ENCODE measurements at regions not wholly inside any gene's neighbourhood (a gene's known extent, or its start where the extent isn't known, plus 50 kb on each side); places are given as distances from the start of the nearest gene placed in this dataset.

DNA sequence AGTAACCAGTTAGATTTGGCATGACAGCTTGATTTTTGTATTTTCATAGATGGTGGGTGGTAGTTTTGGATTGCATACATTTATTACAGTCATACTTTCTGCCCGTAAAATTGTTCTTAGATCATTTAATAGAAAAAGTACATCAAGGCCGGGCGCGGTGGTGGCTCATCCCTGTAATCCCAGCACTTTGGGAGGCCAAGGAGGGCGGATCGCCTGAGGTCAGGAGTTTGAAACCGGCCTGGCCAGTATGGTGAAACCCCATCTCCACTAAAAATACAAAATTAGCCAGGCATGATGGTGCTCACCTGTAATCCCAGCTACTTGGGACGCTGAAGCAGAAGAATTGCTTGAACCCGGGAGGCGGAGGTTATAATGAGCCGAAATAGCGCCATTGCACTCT is 55.0 kb upstream of the UBE2L5 start (continued):
- no peak for TF ChIP-seq ZNF274 (IDR thresholded peaks at IDR 0.05; ENCODE audit: low read depth, low read length)
- no peak for TF ChIP-seq POLR2AphosphoS5 (IDR thresholded peaks at IDR 0.05; ENCODE audit: low read depth, low read length)
- no peak for TF ChIP-seq ZBTB33 (IDR thresholded peaks at IDR 0.05; ENCODE audit: extremely low read depth, insufficient replicate concordance, low read length)

DNA sequence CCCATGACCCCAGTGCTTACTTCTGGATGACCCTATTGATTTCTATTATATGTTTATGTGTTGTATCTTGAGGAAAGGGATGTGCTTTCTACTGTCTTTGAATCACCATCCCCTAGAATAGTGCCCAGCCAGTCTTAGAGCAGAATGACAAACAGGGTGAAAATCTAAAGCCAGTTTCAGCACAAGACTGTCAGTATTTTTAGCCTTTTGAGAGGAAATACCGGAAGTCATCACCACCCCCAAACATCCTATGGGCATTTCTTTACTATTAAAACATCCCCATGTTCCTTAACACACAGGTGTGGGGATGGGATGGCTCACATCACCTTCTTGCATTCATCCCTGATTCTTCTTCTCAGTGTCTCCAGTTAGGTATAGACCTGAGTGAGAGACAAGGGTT is 52.1 kb upstream of the UBE2L5 start:
- no peak for ATAC-seq
- intact Hi-C loops (cut with micrococcal nuclease): no loop called here
- H3K27ac ChIP-seq (ENCODE audit: low read depth, low read length): no peak overlapping the region
- H3K36me3 ChIP-seq (ENCODE audit: control insufficient read depth in 1 of 2, insufficient read depth in 2 of 2, low read length in 2 of 2): no peaks in the 10 kb centered on the region
- ChIA-PET RAD21 (ENCODE audit: low non-redundant PET in 1 of 2, low total read pairs in 2 of 2, uncharacterized antibody in 2 of 2, unreplicated experiment in 2 of 2) (no interaction called here), CTCF (no interaction called here), POLR2A (no interaction called here)
- H3K4me2 ChIP-seq (ENCODE audit: low read length): no peak overlapping the region
- no peaks in the 10 kb centered on the region for H3K9me2 ChIP-seq (ENCODE audit: insufficient read depth)
- no peaks in the 10 kb centered on the region for H3K9me3 ChIP-seq (ENCODE audit: control insufficient read depth in 1 of 2, insufficient read depth in 1 of 2, low read depth in 1 of 2, low read length in 2 of 2)
- BruUV-seq (replicated peaks): no TSS peak
- no peaks in the 10 kb centered on the region for H3K27me3 ChIP-seq (ENCODE audit: insufficient read depth, low read length)
- H3K4me3 ChIP-seq (replicated peaks in 1 of 2; ENCODE audit: low read depth in 1 of 2, low read length in 2 of 2): no peak overlapping the region
- H4K20me1 ChIP-seq (ENCODE audit: insufficient read depth): no peaks in the 10 kb centered on the region
- peaks cover 10 to 13% of the 10 kb centered on the region in 2 experiments; a peak in 3 of 4 replicates for H3K4me1 ChIP-seq (ENCODE audit: control insufficient read depth in 1 of 2, insufficient read depth in 2 of 2, low read length in 2 of 2)
- no peak for TF ChIP-seq YY1 (IDR thresholded peaks at IDR 0.05; ENCODE audit: extremely low read depth, insufficient replicate concordance, low read depth, low read length)
- TF ChIP-seq ZFX (IDR thresholded peaks at IDR 0.05): no peak
- TF ChIP-seq SRF (IDR thresholded peaks at IDR 0.05; ENCODE audit: low read depth): no peak
- TF ChIP-seq, protein P1, sequence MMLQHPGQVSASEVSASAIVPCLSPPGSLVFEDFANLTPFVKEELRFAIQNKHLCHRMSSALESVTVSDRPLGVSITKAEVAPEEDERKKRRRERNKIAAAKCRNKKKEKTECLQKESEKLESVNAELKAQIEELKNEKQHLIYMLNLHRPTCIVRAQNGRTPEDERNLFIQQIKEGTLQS (IDR thresholded peaks at IDR 0.05): no peak
- no peak for TF ChIP-seq CBX3 (IDR thresholded peaks at IDR 0.05; ENCODE audit: low read depth)
- TF ChIP-seq, protein P2, sequence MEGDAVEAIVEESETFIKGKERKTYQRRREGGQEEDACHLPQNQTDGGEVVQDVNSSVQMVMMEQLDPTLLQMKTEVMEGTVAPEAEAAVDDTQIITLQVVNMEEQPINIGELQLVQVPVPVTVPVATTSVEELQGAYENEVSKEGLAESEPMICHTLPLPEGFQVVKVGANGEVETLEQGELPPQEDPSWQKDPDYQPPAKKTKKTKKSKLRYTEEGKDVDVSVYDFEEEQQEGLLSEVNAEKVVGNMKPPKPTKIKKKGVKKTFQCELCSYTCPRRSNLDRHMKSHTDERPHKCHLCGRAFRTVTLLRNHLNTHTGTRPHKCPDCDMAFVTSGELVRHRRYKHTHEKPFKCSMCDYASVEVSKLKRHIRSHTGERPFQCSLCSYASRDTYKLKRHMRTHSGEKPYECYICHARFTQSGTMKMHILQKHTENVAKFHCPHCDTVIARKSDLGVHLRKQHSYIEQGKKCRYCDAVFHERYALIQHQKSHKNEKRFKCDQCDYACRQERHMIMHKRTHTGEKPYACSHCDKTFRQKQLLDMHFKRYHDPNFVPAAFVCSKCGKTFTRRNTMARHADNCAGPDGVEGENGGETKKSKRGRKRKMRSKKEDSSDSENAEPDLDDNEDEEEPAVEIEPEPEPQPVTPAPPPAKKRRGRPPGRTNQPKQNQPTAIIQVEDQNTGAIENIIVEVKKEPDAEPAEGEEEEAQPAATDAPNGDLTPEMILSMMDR (IDR thresholded peaks at IDR 0.05 in 2 of 3, conservative IDR thresholded peaks at IDR 0.05 in 1 of 3; ENCODE audit: borderline replicate concordance in 1 of 3, insufficient read depth in 1 of 3, low read depth in 2 of 3, low read length in 2 of 3): no peak
- TF ChIP-seq ELF1 (IDR thresholded peaks at IDR 0.05; ENCODE audit: borderline replicate concordance, low read depth): no peak
- TF ChIP-seq, protein P3, sequence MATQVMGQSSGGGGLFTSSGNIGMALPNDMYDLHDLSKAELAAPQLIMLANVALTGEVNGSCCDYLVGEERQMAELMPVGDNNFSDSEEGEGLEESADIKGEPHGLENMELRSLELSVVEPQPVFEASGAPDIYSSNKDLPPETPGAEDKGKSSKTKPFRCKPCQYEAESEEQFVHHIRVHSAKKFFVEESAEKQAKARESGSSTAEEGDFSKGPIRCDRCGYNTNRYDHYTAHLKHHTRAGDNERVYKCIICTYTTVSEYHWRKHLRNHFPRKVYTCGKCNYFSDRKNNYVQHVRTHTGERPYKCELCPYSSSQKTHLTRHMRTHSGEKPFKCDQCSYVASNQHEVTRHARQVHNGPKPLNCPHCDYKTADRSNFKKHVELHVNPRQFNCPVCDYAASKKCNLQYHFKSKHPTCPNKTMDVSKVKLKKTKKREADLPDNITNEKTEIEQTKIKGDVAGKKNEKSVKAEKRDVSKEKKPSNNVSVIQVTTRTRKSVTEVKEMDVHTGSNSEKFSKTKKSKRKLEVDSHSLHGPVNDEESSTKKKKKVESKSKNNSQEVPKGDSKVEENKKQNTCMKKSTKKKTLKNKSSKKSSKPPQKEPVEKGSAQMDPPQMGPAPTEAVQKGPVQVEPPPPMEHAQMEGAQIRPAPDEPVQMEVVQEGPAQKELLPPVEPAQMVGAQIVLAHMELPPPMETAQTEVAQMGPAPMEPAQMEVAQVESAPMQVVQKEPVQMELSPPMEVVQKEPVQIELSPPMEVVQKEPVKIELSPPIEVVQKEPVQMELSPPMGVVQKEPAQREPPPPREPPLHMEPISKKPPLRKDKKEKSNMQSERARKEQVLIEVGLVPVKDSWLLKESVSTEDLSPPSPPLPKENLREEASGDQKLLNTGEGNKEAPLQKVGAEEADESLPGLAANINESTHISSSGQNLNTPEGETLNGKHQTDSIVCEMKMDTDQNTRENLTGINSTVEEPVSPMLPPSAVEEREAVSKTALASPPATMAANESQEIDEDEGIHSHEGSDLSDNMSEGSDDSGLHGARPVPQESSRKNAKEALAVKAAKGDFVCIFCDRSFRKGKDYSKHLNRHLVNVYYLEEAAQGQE (IDR thresholded peaks at IDR 0.05; ENCODE audit: low read depth): no peak
- TF ChIP-seq SP1 (IDR thresholded peaks at IDR 0.05; ENCODE audit: low read depth): no peak
- no peak for TF ChIP-seq ZNF274 (IDR thresholded peaks at IDR 0.05; ENCODE audit: low read depth, low read length)
- TF ChIP-seq EZH2phosphoT487 (IDR thresholded peaks at IDR 0.05; ENCODE audit: borderline replicate concordance): no peak
- TF ChIP-seq FOSL1 (IDR thresholded peaks at IDR 0.05; ENCODE audit: low read depth): no peak
- TF ChIP-seq RAD21 (IDR thresholded peaks at IDR 0.05; ENCODE audit: low read depth): no peak
- no peaks in the 10 kb centered on the region for H3K79me2 ChIP-seq (ENCODE audit: insufficient read depth, low read length)
- no peak overlapping the region for H2AFZ ChIP-seq (ENCODE audit: low read depth, low read length, poor library complexity, severe bottlenecking)
- DNase-seq (ENCODE audit: low read depth, low spot score): no peak
- no peak overlapping the region for H3K9ac ChIP-seq (ENCODE audit: low read length)
